Endodermal cell (in vitro differentiated cells): ENCODE measurements at regions not wholly inside any gene's neighbourhood (a gene's known extent, or its start where the extent isn't known, plus 50 kb on each side); places are given as distances from the start of the nearest gene placed in this dataset.
A peak's percentile ranks its signal among the peaks of the same experiment; 100 is the strongest.

Experiments used
- DNase-seq: peaks from one replicate; pipeline ENCODE4 v3.0.0-alpha.2; 2017
- H3K27ac ChIP-seq: 2 replicates; pipeline ENCODE4 v1.5.1; 2013; ENCODE audit warnings: mild to moderate bottlenecking, low read depth, low read length, moderate library complexity
- H3K27me3 ChIP-seq: 2 replicates; pipeline ENCODE4 v1.6.1; 2013; ENCODE audit warnings: mild to moderate bottlenecking, low read length, moderate library complexity; ENCODE audit not compliant: insufficient read depth, control insufficient read depth, poor library complexity, severe bottlenecking
- H3K36me3 ChIP-seq: 2 replicates; pipeline ENCODE4 v1.7.0; 2013; ENCODE audit warnings: mild to moderate bottlenecking, low read length, moderate library complexity; ENCODE audit not compliant: control insufficient read depth, insufficient read depth
- H3K4me1 ChIP-seq: one replicate; pipeline ENCODE4 v1.7.0; 2013; ENCODE audit warnings: low read length; ENCODE audit not compliant: control insufficient read depth, insufficient read depth
- H3K4me3 ChIP-seq: 2 replicates; pipeline ENCODE4 v1.5.1; 2013; ENCODE audit warnings: mild to moderate bottlenecking, low read length, moderate library complexity
- H3K9ac ChIP-seq: 2 replicates; pipeline ENCODE4 v1.6.1; 2013; ENCODE audit warnings: mild to moderate bottlenecking, low read length, moderate library complexity; ENCODE audit not compliant: poor library complexity, severe bottlenecking; ENCODE audit errors: extremely low read depth
- H3K9me3 ChIP-seq: 2 replicates; pipeline ENCODE4 v1.6.1; 2013; ENCODE audit warnings: mild to moderate bottlenecking, low read length, moderate library complexity; ENCODE audit not compliant: control insufficient read depth
- H3K27ac Mint-ChIP-seq: 2 replicates; pipeline ENCODE4 v1.8.0; 2020; ENCODE audit warnings: mixed read lengths
- H3K27me3 Mint-ChIP-seq: 2 replicates; pipeline ENCODE4 v1.8.0; 2021; ENCODE audit warnings: mild to moderate bottlenecking, mixed read lengths; ENCODE audit not compliant: insufficient read depth
- H3K36me3 Mint-ChIP-seq: 2 replicates; pipeline ENCODE4 v1.8.0; 2020; ENCODE audit warnings: low read depth, mixed read lengths
- H3K4me1 Mint-ChIP-seq: 2 replicates; pipeline ENCODE4 v1.8.0; 2020; ENCODE audit warnings: mixed read lengths
- H3K4me3 Mint-ChIP-seq: 2 replicates; pipeline ENCODE4 v1.8.0; 2020; ENCODE audit warnings: mild to moderate bottlenecking, moderate library complexity, mixed read lengths
- H3K9me3 Mint-ChIP-seq: 2 replicates; pipeline ENCODE4 v1.8.0; 2020; ENCODE audit warnings: mild to moderate bottlenecking, mixed read lengths
- WGBS, 2 experiments: methylation state at CpG; one replicate each; pipeline versions ENCODE4 v1.1.5 to v1.1.7; 2013; ENCODE audit warnings: missing lambda C conversion rate in 2 of 2, mixed read lengths in 1 of 2; ENCODE audit not compliant: insufficient coverage in 1 of 2, insufficient read length in 1 of 2; 5-methylcytosine and 5-hydroxymethylcytosine counted together
- TF ChIP-seq, protein P1 (sequence below): fragments of 200-600 bp; sonication (generic); conservative IDR thresholded peaks from 2 replicates; pipeline ENCODE4 v1.5.0; 2021; ENCODE audit warnings: antibody characterized with exemption, mild to moderate bottlenecking

GRCh38 chr10:44462338-44462914, 77.5 kb upstream of the CXCL12 start:
- no peaks in the 10 kb centered on the region for H3K9me3 ChIP-seq
- no peaks in the 10 kb centered on the region for H3K36me3 ChIP-seq
- Mint-ChIP-seq H3K9me3 (no peaks in the 10 kb centered on the region), H3K27ac (no peak overlapping the region), H3K4me3 (no peak overlapping the region), H3K36me3 (no peaks in the 10 kb centered on the region), H3K27me3 (no peaks in the 10 kb centered on the region), H3K4me1 (no peaks in the 10 kb centered on the region)
- DNase-seq, result no peak
- TF ChIP-seq, protein P1, sequence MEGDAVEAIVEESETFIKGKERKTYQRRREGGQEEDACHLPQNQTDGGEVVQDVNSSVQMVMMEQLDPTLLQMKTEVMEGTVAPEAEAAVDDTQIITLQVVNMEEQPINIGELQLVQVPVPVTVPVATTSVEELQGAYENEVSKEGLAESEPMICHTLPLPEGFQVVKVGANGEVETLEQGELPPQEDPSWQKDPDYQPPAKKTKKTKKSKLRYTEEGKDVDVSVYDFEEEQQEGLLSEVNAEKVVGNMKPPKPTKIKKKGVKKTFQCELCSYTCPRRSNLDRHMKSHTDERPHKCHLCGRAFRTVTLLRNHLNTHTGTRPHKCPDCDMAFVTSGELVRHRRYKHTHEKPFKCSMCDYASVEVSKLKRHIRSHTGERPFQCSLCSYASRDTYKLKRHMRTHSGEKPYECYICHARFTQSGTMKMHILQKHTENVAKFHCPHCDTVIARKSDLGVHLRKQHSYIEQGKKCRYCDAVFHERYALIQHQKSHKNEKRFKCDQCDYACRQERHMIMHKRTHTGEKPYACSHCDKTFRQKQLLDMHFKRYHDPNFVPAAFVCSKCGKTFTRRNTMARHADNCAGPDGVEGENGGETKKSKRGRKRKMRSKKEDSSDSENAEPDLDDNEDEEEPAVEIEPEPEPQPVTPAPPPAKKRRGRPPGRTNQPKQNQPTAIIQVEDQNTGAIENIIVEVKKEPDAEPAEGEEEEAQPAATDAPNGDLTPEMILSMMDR, result no peak
- no peak overlapping the region for H3K27ac ChIP-seq
- no peaks in the 10 kb centered on the region for H3K27me3 ChIP-seq
- H3K4me3 ChIP-seq, result no peak overlapping the region
- H3K4me1 ChIP-seq, result no peaks in the 10 kb centered on the region
- 77 to 82% methylated on average over 4 to 7 of the region's 7 CpGs for WGBS, 2 experiments
- H3K9ac ChIP-seq, result no peak overlapping the region

DNA sequence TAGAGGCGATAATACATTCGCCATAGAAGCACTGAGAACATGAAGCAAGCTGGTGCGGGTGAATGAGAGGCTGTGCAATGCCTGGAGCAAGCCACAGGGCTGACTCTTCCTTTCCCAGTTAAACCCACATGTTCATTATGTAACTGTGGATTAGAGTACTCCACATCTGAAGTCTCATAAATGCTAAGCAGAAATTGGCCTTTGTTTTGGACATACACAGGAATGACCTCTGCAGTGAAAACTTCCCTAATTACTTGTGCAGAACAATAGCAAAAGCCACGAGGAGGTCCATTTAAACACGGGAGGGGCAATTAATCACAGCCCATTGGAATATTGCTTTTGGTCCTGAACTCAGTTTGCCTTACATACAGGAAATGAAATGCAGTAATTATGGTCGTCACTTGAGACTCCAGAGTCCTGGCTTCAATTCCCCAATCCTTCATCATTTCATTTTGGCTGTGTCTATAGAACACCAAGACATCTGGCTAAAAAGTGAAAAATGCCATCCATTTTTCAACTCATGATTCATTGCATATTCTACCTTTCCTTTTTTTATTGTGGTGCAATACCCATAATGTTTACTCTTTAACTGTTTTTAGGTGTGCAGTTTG, 78.7 kb upstream of the CXCL12 start:
- no peaks in the 10 kb centered on the region for H3K4me1 ChIP-seq
- H3K4me3 ChIP-seq, result no peak overlapping the region
- no peaks in the 10 kb centered on the region for H3K9me3 ChIP-seq
- no peaks in the 10 kb centered on the region for H3K27me3 ChIP-seq
- no peak overlapping the region for H3K9ac ChIP-seq
- H3K4me1 Mint-ChIP-seq, result no peaks in the 10 kb centered on the region
- TF ChIP-seq, protein P1, result no peak
- no peaks in the 10 kb centered on the region for H3K36me3 ChIP-seq
- WGBS, 2 experiments, result 84 to 88% methylated on average over 6 of the region's 6 CpGs
- no peak overlapping the region for H3K27ac ChIP-seq
- no peaks in the 10 kb centered on the region for H3K27me3 Mint-ChIP-seq
- no peak overlapping the region for H3K27ac Mint-ChIP-seq
- no peaks in the 10 kb centered on the region for H3K9me3 Mint-ChIP-seq
- H3K36me3 Mint-ChIP-seq, result no peaks in the 10 kb centered on the region
- DNase-seq, result no peak
- H3K4me3 Mint-ChIP-seq, result no peak overlapping the region

DNA sequence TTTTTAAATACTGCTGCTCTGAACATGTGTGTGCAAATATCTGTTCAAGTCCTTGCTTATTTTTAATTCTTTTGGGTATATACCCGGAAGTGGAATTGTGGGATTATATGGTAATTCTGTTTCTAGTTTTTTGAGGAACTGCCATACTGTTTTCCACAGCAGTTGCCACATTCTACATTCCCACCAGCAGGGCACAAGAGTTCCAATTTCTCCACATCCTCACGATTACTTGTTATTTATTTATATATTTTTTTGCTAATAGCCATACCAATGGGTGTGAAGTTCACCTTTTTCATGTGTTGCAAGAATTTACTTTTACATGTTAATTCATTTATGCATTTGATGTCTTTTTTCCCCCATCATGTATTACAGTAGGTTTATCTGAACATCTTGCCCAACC, 79.6 kb upstream of the CXCL12 start:
- no peaks in the 10 kb centered on the region for H3K27me3 Mint-ChIP-seq
- Histone ChIP-seq H3K27me3 (no peaks in the 10 kb centered on the region), H3K4me1 (no peaks in the 10 kb centered on the region), H3K36me3 (no peaks in the 10 kb centered on the region), H3K4me3 (no peak overlapping the region), H3K9me3 (no peaks in the 10 kb centered on the region), H3K9ac (no peak overlapping the region), H3K27ac (no peak overlapping the region)
- 44% methylated on average over 2 of the region's 2 CpGs; no CpG with 5 or more reads in 1 of the 2 experiments for WGBS, 2 experiments
- H3K4me1 Mint-ChIP-seq, result no peaks in the 10 kb centered on the region
- H3K4me3 Mint-ChIP-seq, result no peak overlapping the region
- no peaks in the 10 kb centered on the region for H3K36me3 Mint-ChIP-seq
- H3K9me3 Mint-ChIP-seq, result no peaks in the 10 kb centered on the region
- TF ChIP-seq, protein P1, result peak; percentile 62
- no peak for DNase-seq
- no peak overlapping the region for H3K27ac Mint-ChIP-seq
